HG02981 (cell line): ENCODE measurements at regions not wholly inside any gene's neighbourhood (a gene's known extent, or its start where the extent isn't known, plus 50 kb on each side); places are given as distances from the start of the nearest gene placed in this dataset.
"Not testable (repeated sequence)": the region's sequence is repeated elsewhere in the genome, so short reads cannot be mapped to it uniquely, and the experiment has no call there.

ENCODE experiments used
- ATAC-seq: cut with Tn5 transposase; IDR thresholded peaks from one replicate; pipeline ENCODE4 v1.9.1; 2021; ENCODE audit warnings: mild to moderate bottlenecking, moderate library complexity; ENCODE audit not compliant: unreplicated experiment

- ATAC-seq, result no peak
Observed at GRCh38 chr6:112503091-112503596, 156.0 kb downstream of the RFPL4B start.

DNA sequence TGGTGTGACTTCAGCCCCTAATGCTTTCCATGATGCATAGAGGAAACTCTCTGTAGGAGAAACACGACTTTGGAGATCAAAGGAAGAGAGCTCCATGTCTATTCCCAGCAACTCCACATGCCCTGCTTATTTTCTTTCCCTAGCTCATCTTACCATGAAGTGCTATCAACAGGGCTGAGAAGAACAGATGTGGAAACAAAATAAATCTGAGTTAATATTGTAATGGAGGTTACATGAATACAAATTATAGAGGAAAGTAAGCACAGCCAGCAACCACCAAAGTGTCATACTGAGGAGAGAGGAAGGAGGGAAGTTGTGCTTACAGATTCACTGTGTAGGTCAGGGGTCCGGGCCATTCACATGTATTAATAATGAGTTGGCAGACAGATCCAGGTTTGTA lies 157.5 kb downstream of the RFPL4B start:
- ATAC-seq, result no peak

- no peak for ATAC-seq
Observed at GRCh38 chr6:112511441-112511840, 164.3 kb downstream of the RFPL4B start.

- no peak for ATAC-seq
Observed at GRCh38 chr6:112513175-112513574, 166.0 kb downstream of the RFPL4B start.

DNA sequence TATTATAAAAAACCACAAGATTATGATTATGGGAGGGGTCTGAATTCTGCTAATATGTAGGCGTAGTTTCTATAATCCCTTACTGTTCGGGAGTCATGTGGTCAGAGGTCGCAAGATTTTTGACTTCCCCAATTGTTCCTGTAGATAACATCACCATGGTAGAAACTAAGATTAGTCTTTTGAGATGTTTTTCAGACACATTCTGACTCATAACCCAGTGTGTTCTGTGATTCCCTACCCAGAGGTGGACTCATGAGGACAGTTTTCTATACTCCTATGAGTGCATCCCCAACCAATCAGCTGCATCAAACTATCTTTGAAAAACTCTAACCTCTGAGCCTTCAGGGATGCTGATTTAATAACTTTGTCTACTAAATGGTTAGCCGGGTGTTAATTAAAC lies 175.5 kb downstream of the RFPL4B start:
- no peak for ATAC-seq

GRCh38 chr6:112524071-112524470 lies 176.9 kb downstream of the RFPL4B start:
- no peak for ATAC-seq

- ATAC-seq, result no peak
Observed at GRCh38 chr6:112525749-112526148, 178.6 kb downstream of the RFPL4B start.

GRCh38 chr6:112526594-112526993 lies 179.5 kb downstream of the RFPL4B start:
- no peak for ATAC-seq

GRCh38 chr6:112528306-112528705 lies 181.2 kb downstream of the RFPL4B start:
- not testable (repeated sequence) for ATAC-seq

DNA sequence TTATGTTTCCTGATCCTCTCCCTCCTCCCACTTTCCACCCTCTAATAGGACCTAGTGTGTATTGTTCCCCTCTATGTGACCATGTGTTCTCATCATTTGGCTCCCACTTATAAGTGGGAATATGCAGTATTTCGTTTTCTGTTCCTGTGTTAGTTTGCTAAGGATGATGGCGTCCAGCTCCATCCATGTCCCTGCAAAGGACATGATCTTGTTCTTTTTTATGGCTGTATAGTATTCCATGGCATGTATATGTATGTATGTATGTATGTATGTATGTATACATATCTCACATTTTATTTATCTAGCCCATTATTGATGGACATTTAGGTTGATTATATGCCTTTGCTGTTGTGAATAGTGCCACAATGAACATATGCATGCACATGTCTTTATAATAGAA lies 188.7 kb downstream of the RFPL4B start:
- ATAC-seq, result no peak

DNA sequence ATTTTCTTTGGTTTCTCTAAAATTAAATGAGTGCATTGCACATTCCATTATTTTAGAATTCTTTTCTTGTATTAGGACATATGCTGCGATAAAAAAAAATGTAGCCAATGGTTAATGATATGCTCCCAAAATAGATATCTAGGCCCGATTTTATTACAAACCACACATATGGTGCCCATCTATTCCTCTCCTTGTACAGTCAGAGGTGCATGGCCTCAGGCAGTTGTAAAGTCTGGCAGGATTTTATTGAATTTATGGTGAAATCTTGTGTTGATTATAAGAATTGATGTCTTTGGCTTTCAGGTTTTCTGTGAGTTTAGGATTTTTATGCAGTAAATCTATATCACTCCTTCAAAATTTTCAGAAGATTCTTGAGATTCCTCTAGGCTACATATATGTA lies 192.2 kb downstream of the RFPL4B start:
- no peak for ATAC-seq

- ATAC-seq, result not testable (repeated sequence)
Observed at GRCh38 chr6:112541847-112542246, 194.7 kb downstream of the RFPL4B start.

GRCh38 chr6:112547321-112548085 lies 200.4 kb downstream of the RFPL4B start:
- ATAC-seq, result not testable (repeated sequence)

GRCh38 chr6:112549749-112550148 lies 202.6 kb downstream of the RFPL4B start:
- no peak for ATAC-seq

GRCh38 chr6:112557435-112557834 lies 210.3 kb downstream of the RFPL4B start:
- no peak for ATAC-seq

- ATAC-seq, result no peak
Observed at GRCh38 chr6:112557961-112558360, 210.8 kb downstream of the RFPL4B start.

GRCh38 chr6:112560651-112561050 lies 213.5 kb downstream of the RFPL4B start:
- ATAC-seq, result no peak

DNA sequence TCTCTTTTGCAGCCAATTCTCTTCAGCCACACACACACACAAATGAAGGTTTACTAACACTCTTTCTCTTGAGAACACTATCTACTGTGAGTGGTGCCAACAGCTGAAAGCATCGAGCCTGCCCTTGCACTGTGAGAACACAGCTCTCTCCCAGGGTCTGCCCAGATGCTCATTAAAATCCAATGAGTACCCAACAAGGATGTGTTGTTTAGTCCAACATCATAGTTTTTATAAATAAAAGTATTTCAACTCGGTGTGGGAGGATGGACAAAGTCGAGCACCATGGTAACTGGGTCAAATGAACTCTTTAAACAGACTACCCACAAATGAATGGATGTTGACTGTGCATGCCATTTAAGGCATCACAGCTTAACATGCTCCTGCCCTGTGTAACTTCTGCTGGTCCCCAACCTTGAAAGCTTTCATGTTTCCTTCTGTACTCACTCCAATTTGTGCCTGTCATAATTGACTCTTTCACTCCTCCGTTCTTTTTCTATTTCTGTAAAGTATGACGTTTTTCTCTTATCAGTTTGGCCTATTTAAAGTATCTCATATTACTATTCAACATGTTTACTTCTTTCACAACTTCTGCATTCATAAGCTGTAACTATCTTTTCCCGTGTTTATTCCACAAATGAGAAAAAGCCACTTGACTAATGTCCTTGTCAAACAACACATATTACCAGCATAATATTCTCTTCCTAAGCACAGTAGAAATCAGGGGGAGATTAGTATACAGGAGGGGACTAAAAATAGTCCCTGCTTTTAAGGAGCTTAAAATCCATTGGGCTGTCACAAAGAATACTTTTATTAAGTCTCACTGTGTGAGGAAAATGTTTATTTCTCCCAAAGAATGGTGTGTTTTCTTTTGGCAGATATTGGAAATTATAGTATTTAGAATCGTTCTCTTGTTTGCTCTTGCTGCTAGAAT lies 215.4 kb downstream of the RFPL4B start:
- no peak for ATAC-seq

DNA sequence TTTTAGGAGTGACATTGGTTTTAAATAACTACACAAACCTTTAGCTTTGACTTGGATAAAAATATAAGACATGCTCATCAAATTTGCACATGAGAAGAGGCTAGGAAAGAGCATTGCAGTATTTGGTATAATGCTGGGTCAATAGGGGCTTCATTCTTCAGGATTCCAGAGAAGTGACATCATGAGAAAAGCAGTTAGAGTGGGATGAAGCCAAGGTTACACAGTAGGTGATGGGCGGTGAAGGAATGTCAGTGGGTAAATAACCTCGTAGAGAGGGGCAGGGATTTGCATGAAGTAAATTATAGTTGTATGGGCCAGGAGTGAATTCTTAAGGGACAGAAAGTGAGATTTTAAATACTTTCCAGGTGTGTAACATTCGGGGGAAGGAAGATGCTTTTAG lies 216.2 kb downstream of the RFPL4B start:
- ATAC-seq, result no peak

DNA sequence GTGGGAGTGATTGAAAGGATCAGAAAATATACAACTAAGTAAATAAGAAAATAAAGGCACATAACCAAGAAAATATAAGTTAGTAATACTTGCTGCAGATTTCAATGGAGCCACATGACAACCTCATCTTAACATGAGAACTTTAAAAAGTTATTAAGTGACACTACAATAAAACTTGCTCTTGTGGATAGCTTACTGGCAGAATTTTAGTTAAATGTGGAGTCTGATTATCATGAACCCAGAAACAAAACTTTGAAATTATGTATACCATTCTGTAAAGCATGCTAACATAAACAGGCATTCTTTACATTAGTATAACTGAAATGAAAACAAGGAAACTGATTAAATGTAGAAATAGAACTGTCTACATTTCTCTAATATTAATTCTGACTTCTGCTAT lies 220.9 kb downstream of the RFPL4B start:
- ATAC-seq, result no peak

GRCh38 chr6:112571488-112572270 lies 224.5 kb downstream of the RFPL4B start:
- no peak for ATAC-seq
